ENCODE measurements at regions not wholly inside any gene's neighbourhood (a gene's known extent, or its start where the extent isn't known, plus 50 kb on each side); places are given as distances from the start of the nearest gene placed in this dataset.
A peak's percentile ranks its signal among the peaks of the same experiment; 100 is the strongest.

DNA sequence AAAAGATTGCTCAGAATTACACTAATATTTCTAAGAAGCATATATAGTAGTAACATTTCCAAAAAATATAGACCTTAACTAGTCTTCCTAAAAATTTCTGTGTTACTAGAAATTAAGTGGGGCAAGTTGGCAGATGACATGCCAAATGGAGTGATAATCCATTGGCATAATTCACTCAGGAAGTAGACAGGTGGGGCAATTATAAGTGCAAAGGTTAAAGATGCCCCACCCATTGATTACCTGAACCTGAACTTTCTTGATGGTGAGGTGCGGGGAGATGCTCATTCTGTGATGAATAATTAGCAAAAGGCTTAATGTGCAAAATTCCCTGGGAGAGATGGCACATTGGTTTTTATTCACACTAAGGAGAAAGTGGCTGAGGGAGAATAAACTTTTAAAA lies 145.8 kb upstream of the RASGEF1B start:
- Histone ChIP-seq H3K79me2 (ENCODE audit: low read length) (no peaks in the 10 kb centered on the region), H2AFZ (ENCODE audit: low read length) (no peak overlapping the region), H3K27ac (ENCODE audit: low read length) (no peak overlapping the region), H3K27me3 (ENCODE audit: low read length) (no peaks in the 10 kb centered on the region), H3K4me2 (ENCODE audit: low read depth, low read length, poor library complexity, severe bottlenecking) (no peak overlapping the region), H3K4me1 (ENCODE audit: low read length) (peaks cover 9% of the 10 kb centered on the region), H3K9ac (ENCODE audit: low read length) (no peak overlapping the region), H3K9me2 (replicated peaks; ENCODE audit: insufficient read depth, low read length) (no peaks in the 10 kb centered on the region), H3K36me3 (ENCODE audit: insufficient read depth, low read length) (no peaks in the 10 kb centered on the region), H3K9me3 (ENCODE audit: low read length) (no peaks in the 10 kb centered on the region), H4K20me1 (ENCODE audit: insufficient read depth, low read depth, low read length) (no peaks in the 10 kb centered on the region), H3K4me3 (ENCODE audit: low read length) (no peak overlapping the region)
- no peak for DNase-seq

DNA sequence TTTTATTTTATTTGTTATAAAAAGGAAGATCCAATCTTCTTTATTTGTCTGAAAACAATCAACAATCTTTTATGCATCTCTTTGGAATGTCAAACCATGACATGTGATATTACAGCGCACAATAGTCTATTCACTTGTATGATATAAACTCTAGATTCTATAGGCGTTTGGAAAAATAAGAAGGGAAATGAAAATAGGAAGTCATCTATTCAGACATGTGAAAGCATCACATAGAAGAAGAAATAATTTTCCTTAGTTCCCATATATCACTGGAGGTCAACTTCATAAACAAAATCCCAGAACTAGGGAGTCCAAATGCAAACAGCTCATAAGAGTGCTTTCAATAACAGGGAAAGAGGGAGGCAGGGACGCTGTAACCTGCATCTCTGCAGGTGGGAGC lies 139.5 kb upstream of the RASGEF1B start:
- Histone ChIP-seq H3K27me3 (ENCODE audit: low read length) (no peaks in the 10 kb centered on the region), H3K9me2 (replicated peaks; ENCODE audit: insufficient read depth, low read length) (no peaks in the 10 kb centered on the region), H3K9ac (ENCODE audit: low read length) (no peak overlapping the region), H3K4me1 (ENCODE audit: low read length) (peaks cover 10% of the 10 kb centered on the region), H3K27ac (ENCODE audit: low read length) (no peak overlapping the region), H4K20me1 (ENCODE audit: insufficient read depth, low read depth, low read length) (no peaks in the 10 kb centered on the region), H3K4me3 (ENCODE audit: low read length) (no peak overlapping the region), H3K9me3 (ENCODE audit: low read length) (no peaks in the 10 kb centered on the region), H3K36me3 (ENCODE audit: insufficient read depth, low read length) (no peaks in the 10 kb centered on the region), H2AFZ (ENCODE audit: low read length) (no peak overlapping the region), H3K4me2 (ENCODE audit: low read depth, low read length, poor library complexity, severe bottlenecking) (no peak overlapping the region), H3K79me2 (ENCODE audit: low read length) (no peaks in the 10 kb centered on the region)
- DNase-seq: no peak

DNA sequence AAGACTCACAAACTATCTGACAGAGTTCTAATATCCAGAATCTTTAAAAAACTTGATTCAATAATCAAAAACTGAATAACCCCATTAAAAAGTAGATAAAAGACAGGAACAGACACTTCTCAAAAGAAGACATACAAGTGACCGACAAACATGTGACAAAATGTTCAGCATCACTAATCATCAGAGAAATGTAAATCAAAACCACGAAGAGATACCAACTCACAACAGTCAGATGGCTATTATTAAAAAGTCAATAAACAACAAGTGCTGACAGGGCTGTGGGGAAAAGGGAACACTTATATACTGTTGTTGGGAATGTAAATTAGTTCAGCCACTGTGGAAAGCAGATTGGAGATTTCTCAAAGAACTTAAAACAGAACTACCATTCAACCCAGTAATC lies 138.1 kb upstream of the RASGEF1B start:
- Histone ChIP-seq H4K20me1 (ENCODE audit: insufficient read depth, low read depth, low read length) (no peaks in the 10 kb centered on the region), H3K27me3 (ENCODE audit: low read length) (no peaks in the 10 kb centered on the region), H3K9me2 (replicated peaks; ENCODE audit: insufficient read depth, low read length) (no peaks in the 10 kb centered on the region), H3K9me3 (ENCODE audit: low read length) (no peaks in the 10 kb centered on the region), H3K9ac (ENCODE audit: low read length) (no peak overlapping the region), H3K4me1 (ENCODE audit: low read length) (peaks cover 20% of the 10 kb centered on the region), H3K27ac (ENCODE audit: low read length) (no peak overlapping the region), H3K4me3 (ENCODE audit: low read length) (no peak overlapping the region), H2AFZ (ENCODE audit: low read length) (no peak overlapping the region), H3K4me2 (ENCODE audit: low read depth, low read length, poor library complexity, severe bottlenecking) (no peak overlapping the region), H3K79me2 (ENCODE audit: low read length) (no peaks in the 10 kb centered on the region), H3K36me3 (ENCODE audit: insufficient read depth, low read length) (no peaks in the 10 kb centered on the region)
- no peak for DNase-seq

DNA sequence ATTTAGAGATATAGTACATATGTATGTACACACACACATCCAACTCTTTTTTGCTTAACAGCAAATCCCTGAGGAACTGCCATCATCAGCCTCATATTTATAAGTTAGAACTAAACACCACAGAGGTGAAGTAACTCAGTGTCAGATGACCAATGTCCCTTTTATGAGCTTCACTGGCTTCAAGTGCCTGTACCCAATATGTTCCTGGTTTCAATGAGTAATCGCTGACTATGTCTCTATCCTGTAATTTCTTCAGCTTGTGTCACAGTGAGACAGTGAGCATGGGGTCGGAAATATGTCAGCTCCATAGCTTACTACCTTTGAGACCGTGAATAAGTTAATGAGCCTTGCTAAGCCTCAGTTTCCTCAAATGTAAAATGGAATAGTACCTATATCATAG lies 136.2 kb upstream of the RASGEF1B start:
- no peak overlapping the region for H2AFZ ChIP-seq (ENCODE audit: low read length)
- no peak overlapping the region for H3K27ac ChIP-seq (ENCODE audit: low read length)
- H3K36me3 ChIP-seq (ENCODE audit: insufficient read depth, low read length): no peaks in the 10 kb centered on the region
- no peaks in the 10 kb centered on the region for H3K79me2 ChIP-seq (ENCODE audit: low read length)
- no peak overlapping the region for H3K4me3 ChIP-seq (ENCODE audit: low read length)
- H3K9me2 ChIP-seq (replicated peaks; ENCODE audit: insufficient read depth, low read length): no peaks in the 10 kb centered on the region
- H3K4me1 ChIP-seq (ENCODE audit: low read length): peaks cover 21% of the 10 kb centered on the region
- H3K4me2 ChIP-seq (ENCODE audit: low read depth, low read length, poor library complexity, severe bottlenecking): no peak overlapping the region
- no peak for DNase-seq
- H3K9ac ChIP-seq (ENCODE audit: low read length): no peak overlapping the region
- no peaks in the 10 kb centered on the region for H3K9me3 ChIP-seq (ENCODE audit: low read length)
- H4K20me1 ChIP-seq (ENCODE audit: insufficient read depth, low read depth, low read length): no peaks in the 10 kb centered on the region
- no peaks in the 10 kb centered on the region for H3K27me3 ChIP-seq (ENCODE audit: low read length)

DNA sequence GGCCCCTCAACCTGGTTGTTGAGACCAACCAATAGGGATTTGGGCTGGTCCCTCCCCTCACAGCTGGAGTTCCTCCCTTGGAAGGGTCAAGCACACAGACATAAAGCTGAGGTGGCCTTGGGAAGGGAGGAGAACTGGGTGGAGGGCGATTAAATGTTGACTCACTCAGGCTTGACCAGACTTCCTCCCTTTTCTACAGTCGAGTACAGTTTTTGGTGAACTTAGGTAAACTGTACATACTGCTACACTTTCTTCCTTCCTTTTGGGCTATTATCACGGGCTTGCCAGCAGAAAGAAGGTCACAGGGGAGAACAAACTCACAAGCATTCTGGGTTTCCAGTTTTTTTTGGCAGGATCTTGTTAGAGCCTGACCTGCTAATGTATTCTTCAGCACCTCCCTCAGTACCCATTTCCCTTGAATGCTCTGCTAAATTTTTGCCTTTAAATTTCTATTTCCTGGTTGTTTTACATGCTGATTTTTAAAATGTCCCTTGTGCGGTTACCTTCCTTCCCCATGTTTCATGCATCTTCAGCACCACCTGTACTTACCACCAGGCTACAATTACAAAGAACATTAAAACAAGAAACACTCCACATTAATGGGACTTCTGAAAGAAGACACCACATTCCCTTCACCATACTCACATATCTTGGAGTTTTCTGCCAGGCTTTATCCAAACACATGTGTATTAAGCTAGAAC lies 135.2 kb upstream of the RASGEF1B start:
- Histone ChIP-seq H3K9ac (ENCODE audit: low read length) (no peak overlapping the region), H3K9me2 (replicated peaks; ENCODE audit: insufficient read depth, low read length) (no peaks in the 10 kb centered on the region), H3K4me1 (ENCODE audit: low read length) (peaks cover 21% of the 10 kb centered on the region), H3K79me2 (ENCODE audit: low read length) (no peaks in the 10 kb centered on the region), H3K36me3 (ENCODE audit: insufficient read depth, low read length) (no peaks in the 10 kb centered on the region), H3K9me3 (ENCODE audit: low read length) (no peaks in the 10 kb centered on the region), H3K27ac (ENCODE audit: low read length) (no peak overlapping the region), H2AFZ (ENCODE audit: low read length) (peak overlapping the region; percentile 60; the same call in 1 of the 2 replicates), H4K20me1 (ENCODE audit: insufficient read depth, low read depth, low read length) (no peaks in the 10 kb centered on the region), H3K4me2 (ENCODE audit: low read depth, low read length, poor library complexity, severe bottlenecking) (peak overlapping the region; percentile 23), H3K27me3 (ENCODE audit: low read length) (no peaks in the 10 kb centered on the region), H3K4me3 (ENCODE audit: low read length) (no peak overlapping the region)
- DNase-seq: no peak

DNA sequence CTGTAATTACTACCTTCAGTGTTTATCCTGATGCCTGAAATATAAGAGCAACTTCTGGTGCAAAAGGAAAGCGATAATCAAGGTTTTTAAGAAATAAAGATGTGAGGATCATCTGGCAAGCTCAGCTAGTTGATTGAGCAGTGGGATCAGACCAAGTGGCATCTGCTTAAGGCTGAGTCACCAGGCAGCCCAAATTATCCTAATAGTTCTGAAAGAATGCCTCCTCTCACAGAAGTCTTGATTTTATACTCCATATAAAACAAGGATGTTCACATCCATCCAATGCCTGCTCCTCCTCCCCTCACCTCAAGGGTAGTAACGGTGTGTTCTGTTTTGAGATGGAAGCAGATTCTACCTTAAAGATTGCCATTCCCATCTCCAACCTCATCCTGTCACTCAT lies 134.5 kb upstream of the RASGEF1B start:
- H4K20me1 ChIP-seq (ENCODE audit: insufficient read depth, low read depth, low read length): no peaks in the 10 kb centered on the region
- no peak overlapping the region for H3K4me3 ChIP-seq (ENCODE audit: low read length)
- no peak overlapping the region for H3K27ac ChIP-seq (ENCODE audit: low read length)
- H2AFZ ChIP-seq (ENCODE audit: low read length): no peak overlapping the region
- H3K36me3 ChIP-seq (ENCODE audit: insufficient read depth, low read length): no peaks in the 10 kb centered on the region
- H3K9me2 ChIP-seq (replicated peaks; ENCODE audit: insufficient read depth, low read length): no peaks in the 10 kb centered on the region
- H3K4me1 ChIP-seq (ENCODE audit: low read length): peaks cover 21% of the 10 kb centered on the region
- no peaks in the 10 kb centered on the region for H3K79me2 ChIP-seq (ENCODE audit: low read length)
- H3K27me3 ChIP-seq (ENCODE audit: low read length): no peaks in the 10 kb centered on the region
- no peak overlapping the region for H3K4me2 ChIP-seq (ENCODE audit: low read depth, low read length, poor library complexity, severe bottlenecking)
- H3K9ac ChIP-seq (ENCODE audit: low read length): no peak overlapping the region
- DNase-seq: no peak
- H3K9me3 ChIP-seq (ENCODE audit: low read length): no peaks in the 10 kb centered on the region

DNA sequence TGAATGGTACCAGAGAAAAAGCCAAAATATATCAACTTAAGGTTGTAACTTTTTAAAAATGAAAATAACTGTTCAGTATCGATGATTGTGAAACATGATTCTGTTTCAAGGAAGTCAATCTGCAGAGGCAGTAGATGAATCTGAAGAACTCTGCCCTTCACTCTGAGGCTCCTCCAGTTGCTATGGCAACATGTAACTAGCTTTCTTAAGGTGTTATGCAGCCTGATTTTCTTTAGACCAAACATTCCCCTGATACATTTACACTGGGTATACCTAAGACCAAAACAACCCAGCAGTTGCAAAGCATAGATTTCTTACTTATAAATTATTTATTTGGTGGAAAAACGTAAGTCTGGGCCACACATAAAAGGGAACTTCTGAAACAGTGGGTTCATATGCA lies 133.6 kb upstream of the RASGEF1B start:
- DNase-seq: no peak
- H3K27me3 ChIP-seq (ENCODE audit: low read length): no peaks in the 10 kb centered on the region
- H3K4me1 ChIP-seq (ENCODE audit: low read length): peaks cover 21% of the 10 kb centered on the region
- no peaks in the 10 kb centered on the region for H3K9me3 ChIP-seq (ENCODE audit: low read length)
- no peaks in the 10 kb centered on the region for H4K20me1 ChIP-seq (ENCODE audit: insufficient read depth, low read depth, low read length)
- peak overlapping the region; percentile 15 for H3K4me2 ChIP-seq (ENCODE audit: low read depth, low read length, poor library complexity, severe bottlenecking)
- no peaks in the 10 kb centered on the region for H3K79me2 ChIP-seq (ENCODE audit: low read length)
- H2AFZ ChIP-seq (ENCODE audit: low read length): no peak overlapping the region
- no peak overlapping the region for H3K27ac ChIP-seq (ENCODE audit: low read length)
- H3K4me3 ChIP-seq (ENCODE audit: low read length): no peak overlapping the region
- no peaks in the 10 kb centered on the region for H3K36me3 ChIP-seq (ENCODE audit: insufficient read depth, low read length)
- no peaks in the 10 kb centered on the region for H3K9me2 ChIP-seq (replicated peaks; ENCODE audit: insufficient read depth, low read length)
- no peak overlapping the region for H3K9ac ChIP-seq (ENCODE audit: low read length)

DNA sequence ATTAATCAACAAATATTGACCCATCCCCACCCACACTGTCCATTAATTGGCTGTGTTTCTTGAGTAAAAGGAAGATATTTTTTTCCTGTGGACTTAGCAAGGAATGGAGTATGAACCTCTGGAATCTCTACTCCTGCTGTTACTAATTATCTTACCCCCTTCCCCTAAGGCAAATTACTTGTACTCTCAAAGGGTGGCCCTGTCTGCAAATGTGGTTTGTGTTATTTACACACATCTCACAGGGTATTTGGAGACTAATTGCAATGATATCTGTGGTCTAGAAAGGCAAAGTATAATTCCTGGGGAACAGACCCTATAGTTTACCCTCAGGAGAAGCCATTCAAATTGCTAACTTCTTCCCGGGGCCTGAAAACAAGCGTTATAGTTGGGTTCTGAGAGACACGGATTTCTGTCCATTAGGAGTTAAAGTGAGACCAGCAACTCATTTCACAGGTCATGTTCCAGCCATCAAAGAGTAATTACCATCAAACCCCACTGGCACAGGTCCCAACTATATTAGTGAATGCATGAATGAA lies 133.0 kb upstream of the RASGEF1B start:
- Histone ChIP-seq H3K9me2 (replicated peaks; ENCODE audit: insufficient read depth, low read length) (no peaks in the 10 kb centered on the region), H4K20me1 (ENCODE audit: insufficient read depth, low read depth, low read length) (no peaks in the 10 kb centered on the region), H2AFZ (ENCODE audit: low read length) (no peak overlapping the region), H3K9ac (ENCODE audit: low read length) (no peak overlapping the region), H3K27me3 (ENCODE audit: low read length) (no peaks in the 10 kb centered on the region), H3K4me3 (ENCODE audit: low read length) (no peak overlapping the region), H3K36me3 (ENCODE audit: insufficient read depth, low read length) (no peaks in the 10 kb centered on the region), H3K9me3 (ENCODE audit: low read length) (no peaks in the 10 kb centered on the region), H3K4me1 (ENCODE audit: low read length) (peaks cover 21% of the 10 kb centered on the region), H3K79me2 (ENCODE audit: low read length) (no peaks in the 10 kb centered on the region), H3K4me2 (ENCODE audit: low read depth, low read length, poor library complexity, severe bottlenecking) (peak overlapping the region; percentile 15), H3K27ac (ENCODE audit: low read length) (no peak overlapping the region)
- DNase-seq: no peak

Measured in Karpas-422 (cell line).